Endothelial cell of umbilical vein (primary cell): ENCODE measurements at regions not wholly inside any gene's neighbourhood (a gene's known extent, or its start where the extent isn't known, plus 50 kb on each side); places are given as distances from the start of the nearest gene placed in this dataset.

Source experiments
- BruUV-seq: library from RNA; stranded (reverse); fragments of 400-500 nt; replicated peaks from 2 replicates; lab custom pipeline; 2021; lab: Mats Ljungman, UMichigan
- CTCF ChIA-PET: fragments of 300-600, 350-600 bp; sonication (Branson Sonifier 250); formaldehyde crosslinking; loops from one replicate; lab custom pipeline; 2021; ENCODE audit warnings: antibody characterized with exemption, inconsistent platforms; lab: Charles Lee
- POLR2A ChIA-PET: fragments of 300-600, 350-600 bp; sonication (Branson Sonifier 250); formaldehyde crosslinking; loops from one replicate; lab custom pipeline; 2021; ENCODE audit warnings: antibody characterized with exemption, inconsistent platforms; lab: Charles Lee
- DNase-seq: peaks from one replicate; pipeline ENCODE4 v3.0.0-alpha.2; 2011; ENCODE audit warnings: low read depth, low spot score
- FAIRE-seq: peaks from 2 replicates; lab custom pipeline; 2011; peaks lifted over from hg19 to GRCh38; lab: Jason Lieb, UNC
- H2AFZ ChIP-seq: 2 replicates; pipeline ENCODE4 v1.6.0; 2012; ENCODE audit warnings: low read depth, low read length, control low read depth, inconsistent platforms
- H3K27ac ChIP-seq: 2 replicates; pipeline ENCODE4 v1.5.1; 2011; ENCODE audit warnings: low read depth, mild to moderate bottlenecking, control low read depth, low read length, moderate library complexity; ENCODE audit not compliant: insufficient read depth
- H3K27me3 ChIP-seq, 2 experiments: 2 replicates each; pipeline versions ENCODE4 v1.6.0 to v1.6.1; 2011; ENCODE audit warnings: low read length in 2 of 2, mixed read lengths in 1 of 2; ENCODE audit not compliant: control insufficient read depth in 2 of 2, insufficient read depth in 2 of 2
- H3K36me3 ChIP-seq, 2 experiments: 2 replicates in 1 of 2; 3 replicates in 1 of 2; pipeline ENCODE4 v1.5.1; 2011; ENCODE audit warnings: low read length in 2 of 2, mild to moderate bottlenecking in 1 of 2, moderate library complexity in 1 of 2; ENCODE audit not compliant: control insufficient read depth in 2 of 2, insufficient read depth in 2 of 2; ENCODE audit errors: extremely low read depth in 1 of 2
- H3K4me1 ChIP-seq: 3 replicates; pipeline ENCODE4 v1.5.1; 2011; ENCODE audit warnings: mild to moderate bottlenecking, low read length; ENCODE audit not compliant: control insufficient read depth, insufficient read depth; ENCODE audit errors: extremely low read depth
- H3K4me2 ChIP-seq: 2 replicates; pipeline ENCODE4 v1.6.1; 2011; ENCODE audit warnings: low read length, control low read depth, mixed read lengths; ENCODE audit not compliant: insufficient read depth
- H3K4me3 ChIP-seq, 3 experiments: fragments of 200-600 bp in 1 of 3; sonication (generic), shearing (Covaris generic) in 1 of 3; replicated peaks in 1 of 3; 2 replicates each; pipeline ENCODE4 v1.5.1; 2011 to 2016; ENCODE audit warnings: control low read depth in 3 of 3, low read length in 3 of 3, mild to moderate bottlenecking in 2 of 3, inconsistent platforms in 1 of 3, low read depth in 1 of 3, moderate library complexity in 1 of 3; ENCODE audit not compliant: insufficient read depth in 1 of 3
- H3K79me2 ChIP-seq: 2 replicates; pipeline ENCODE4 v1.6.0; 2012; ENCODE audit warnings: low read length, inconsistent platforms; ENCODE audit not compliant: control insufficient read depth, insufficient read depth
- H3K9ac ChIP-seq: replicated peaks from 2 replicates; pipeline ENCODE3; 2011; ENCODE audit warnings: low read length, control low read depth; ENCODE audit not compliant: insufficient read depth; ENCODE audit errors: extremely low read depth
- H3K9me1 ChIP-seq: replicated peaks from 3 replicates; pipeline ENCODE4 v1.6.0; 2011; ENCODE audit warnings: mild to moderate bottlenecking, low read length; ENCODE audit not compliant: control insufficient read depth, insufficient read depth; ENCODE audit errors: extremely low read depth
- H3K9me3 ChIP-seq: replicated peaks from 2 replicates; pipeline ENCODE4 v1.5.1; 2012; ENCODE audit warnings: low read length, inconsistent platforms; ENCODE audit not compliant: control insufficient read depth, insufficient read depth
- H4K20me1 ChIP-seq: replicated peaks from 2 replicates; pipeline ENCODE3; 2011; ENCODE audit warnings: mild to moderate bottlenecking, low read length; ENCODE audit not compliant: control insufficient read depth, insufficient read depth; ENCODE audit errors: extremely low read depth
- CTCF ChIP-seq, 2 donors: IDR thresholded peaks; 1 replicate in 1 of 2; 2 replicates in 1 of 2; pipeline ENCODE4 v1.5.1; 2011; ENCODE audit warnings: low read length in 2 of 2, mild to moderate bottlenecking in 2 of 2, moderate library complexity in 2 of 2, control low read depth in 1 of 2, inconsistent platforms in 1 of 2, low read depth in 1 of 2; ENCODE audit not compliant: insufficient read depth in 1 of 2; ENCODE audit errors: extremely low read depth in 1 of 2
- EZH2 ChIP-seq: IDR thresholded peaks from 2 replicates; pipeline ENCODE4 v1.6.1; 2012; ENCODE audit warnings: borderline replicate concordance, low read depth, mild to moderate bottlenecking, moderate library complexity, low read length, inconsistent platforms; ENCODE audit not compliant: severe bottlenecking
- FOS ChIP-seq: IDR thresholded peaks from 2 replicates; pipeline ENCODE4 v1.6.1; 2011; ENCODE audit warnings: mild to moderate bottlenecking, low read length, moderate library complexity, borderline replicate concordance; ENCODE audit not compliant: insufficient read depth
- GATA2 ChIP-seq: IDR thresholded peaks from 2 replicates; pipeline ENCODE4 v1.7.0; 2011; ENCODE audit warnings: low read depth, mild to moderate bottlenecking, moderate library complexity, mixed read lengths, low read length; ENCODE audit not compliant: insufficient read length, insufficient read depth
- JUN ChIP-seq: IDR thresholded peaks from 2 replicates; pipeline ENCODE4 v1.6.1; 2011; ENCODE audit warnings: borderline replicate concordance, low read depth; ENCODE audit not compliant: insufficient read length, insufficient read depth
- MAX ChIP-seq: IDR thresholded peaks from 2 replicates; pipeline ENCODE4 v1.6.1; 2011; ENCODE audit not compliant: insufficient read depth, insufficient read length
- MYC ChIP-seq: IDR thresholded peaks from one replicate; pipeline ENCODE4 v1.6.1; 2011; ENCODE audit warnings: mild to moderate bottlenecking, low read depth, low read length
- POLR2A ChIP-seq: IDR thresholded peaks from 2 replicates; pipeline ENCODE4 v1.6.1; 2012; ENCODE audit warnings: low read depth, mild to moderate bottlenecking, control low read depth, low read length
- POLR2AphosphoS5 ChIP-seq: IDR thresholded peaks from 2 replicates; pipeline ENCODE4 v1.6.1; 2012; ENCODE audit warnings: low read depth, mild to moderate bottlenecking, control low read depth, low read length, moderate library complexity; ENCODE audit not compliant: insufficient read depth
- dilution Hi-C: fragments of 300-500 bp; cut with MboI; formaldehyde crosslinking; loops from one replicate; pipeline ENCODE4 v1.15.0; 2019; ENCODE audit warnings: low sequenced_read_pairs; ENCODE audit not compliant: extremely low pct_ligation_motif_present
- intact Hi-C: fragments of 100-400 bp; cut with micrococcal nuclease; formaldehyde crosslinking; loops from one replicate; pipeline ENCODE4 v1.10.0; 2022

GRCh38 chr17:36825951-36826350 lies 111.3 kb upstream of the LHX1 start:
- Histone ChIP-seq H3K4me1 (no peaks in the 10 kb centered on the region), H3K9ac (no peak overlapping the region), H3K27me3 (peaks cover 13 to 26% of the 10 kb centered on the region in 2 experiments), H2AFZ (no peak overlapping the region), H3K4me2 (no peak overlapping the region), H3K9me1 (no peaks in the 10 kb centered on the region), H3K36me3 (no peaks in the 10 kb centered on the region), H4K20me1 (no peaks in the 10 kb centered on the region), H3K4me3 (no peak overlapping the region), H3K27ac (no peak overlapping the region), H3K79me2 (no peaks in the 10 kb centered on the region), H3K9me3 (no peaks in the 10 kb centered on the region)
- ChIA-PET POLR2A (no interaction called here), CTCF (no interaction called here)
- intact Hi-C loops: no loop called here
- DNase-seq: no peak
- no TSS peak for BruUV-seq
- TF ChIP-seq MAX: no peak
- no peak for TF ChIP-seq POLR2AphosphoS5
- no peak for TF ChIP-seq GATA2
- no peak for TF ChIP-seq FOS
- no peak for TF ChIP-seq JUN
- no peak for TF ChIP-seq MYC
- no peak for TF ChIP-seq EZH2
- no peak for TF ChIP-seq POLR2A
- TF ChIP-seq CTCF (IDR thresholded peaks at IDR 0.05; ENCODE audit: extremely low read depth in 1 of 2, insufficient read depth in 1 of 2, low read depth in 1 of 2, low read length in 2 of 2): no peak
- dilution Hi-C loops: no loop called here
- no peak for FAIRE-seq
